ENCODE measurements at regions not wholly inside any gene's neighbourhood (a gene's known extent, or its start where the extent isn't known, plus 50 kb on each side); places are given as distances from the start of the nearest gene placed in this dataset.
"Not testable (repeated sequence)": the region's sequence is repeated elsewhere in the genome, so short reads cannot be mapped to it uniquely, and the experiment has no call there.

GRCh38 chr2:134035605-134036370 lies 218.1 kb upstream of the MGAT5 start:
- no peak for ATAC-seq

- no peak for ATAC-seq
Measured at GRCh38 chr2:134039912-134040581, 213.8 kb upstream of the MGAT5 start.

GRCh38 chr2:134040626-134041172 lies 213.2 kb upstream of the MGAT5 start:
- not testable (repeated sequence) for ATAC-seq

GRCh38 chr2:134041877-134042276 lies 212.0 kb upstream of the MGAT5 start:
- ATAC-seq: no peak

- ATAC-seq: not testable (repeated sequence)
Measured at GRCh38 chr2:134043028-134043427, 210.8 kb upstream of the MGAT5 start.

GRCh38 chr2:134052173-134052572 lies 201.7 kb upstream of the MGAT5 start:
- no peak for ATAC-seq

GRCh38 chr2:134056173-134056572 lies 197.7 kb upstream of the MGAT5 start:
- no peak for ATAC-seq

- ATAC-seq: not testable (repeated sequence)
Measured at GRCh38 chr2:134061066-134061465, 192.8 kb upstream of the MGAT5 start.

- ATAC-seq: not testable (repeated sequence)
Measured at GRCh38 chr2:134062235-134062634, 191.6 kb upstream of the MGAT5 start.

- not testable (repeated sequence) for ATAC-seq
Measured at GRCh38 chr2:134063916-134064315, 190.0 kb upstream of the MGAT5 start.

GRCh38 chr2:134070281-134070741 lies 183.6 kb upstream of the MGAT5 start:
- ATAC-seq: no peak

GRCh38 chr2:134072341-134072740 lies 181.5 kb upstream of the MGAT5 start:
- no peak for ATAC-seq

- ATAC-seq: no peak
Measured at GRCh38 chr2:134073023-134073422, 180.8 kb upstream of the MGAT5 start.

GRCh38 chr2:134074619-134075018 lies 179.3 kb upstream of the MGAT5 start:
- no peak for ATAC-seq

GRCh38 chr2:134075204-134075603 lies 178.7 kb upstream of the MGAT5 start:
- no peak for ATAC-seq

- no peak for ATAC-seq
Measured at GRCh38 chr2:134078354-134078753, 175.5 kb upstream of the MGAT5 start.

GRCh38 chr2:134079373-134079772 lies 174.5 kb upstream of the MGAT5 start:
- no peak for ATAC-seq

- no peak for ATAC-seq
Measured at GRCh38 chr2:134080386-134081089, 173.3 kb upstream of the MGAT5 start.

- ATAC-seq: no peak
Measured at GRCh38 chr2:134081238-134081938, 172.5 kb upstream of the MGAT5 start.

GRCh38 chr2:134083548-134083947 lies 170.3 kb upstream of the MGAT5 start:
- no peak for ATAC-seq

- ATAC-seq: no peak
Measured at GRCh38 chr2:134086594-134087219, 167.2 kb upstream of the MGAT5 start.

- no peak for ATAC-seq
Measured at GRCh38 chr2:134087371-134087921, 166.4 kb upstream of the MGAT5 start.
